Gastroesophageal sphincter (tissue), 3 donors: ENCODE measurements at regions not wholly inside any gene's neighbourhood (a gene's known extent, or its start where the extent isn't known, plus 50 kb on each side); places are given as distances from the start of the nearest gene placed in this dataset.

ENCODE experiments used
- EP300 ChIP-seq: sonication (generic); formaldehyde crosslinking; IDR thresholded peaks from one replicate; pipeline ENCODE4 v1.6.1; 2017; ENCODE audit warnings: antibody characterized with exemption, mild to moderate bottlenecking
- TF ChIP-seq, protein P1 (sequence below), 4 experiments: fragments of 200-600 bp in 2 of 4; fragments of 450-650 bp in 2 of 4; sonication (generic) in 1 of 4; IDR thresholded peaks; one replicate each; pipeline ENCODE4 v1.5.1; 2017 to 2019; ENCODE audit warnings: antibody characterized with exemption in 4 of 4, mild to moderate bottlenecking in 2 of 4, moderate library complexity in 2 of 4

DNA sequence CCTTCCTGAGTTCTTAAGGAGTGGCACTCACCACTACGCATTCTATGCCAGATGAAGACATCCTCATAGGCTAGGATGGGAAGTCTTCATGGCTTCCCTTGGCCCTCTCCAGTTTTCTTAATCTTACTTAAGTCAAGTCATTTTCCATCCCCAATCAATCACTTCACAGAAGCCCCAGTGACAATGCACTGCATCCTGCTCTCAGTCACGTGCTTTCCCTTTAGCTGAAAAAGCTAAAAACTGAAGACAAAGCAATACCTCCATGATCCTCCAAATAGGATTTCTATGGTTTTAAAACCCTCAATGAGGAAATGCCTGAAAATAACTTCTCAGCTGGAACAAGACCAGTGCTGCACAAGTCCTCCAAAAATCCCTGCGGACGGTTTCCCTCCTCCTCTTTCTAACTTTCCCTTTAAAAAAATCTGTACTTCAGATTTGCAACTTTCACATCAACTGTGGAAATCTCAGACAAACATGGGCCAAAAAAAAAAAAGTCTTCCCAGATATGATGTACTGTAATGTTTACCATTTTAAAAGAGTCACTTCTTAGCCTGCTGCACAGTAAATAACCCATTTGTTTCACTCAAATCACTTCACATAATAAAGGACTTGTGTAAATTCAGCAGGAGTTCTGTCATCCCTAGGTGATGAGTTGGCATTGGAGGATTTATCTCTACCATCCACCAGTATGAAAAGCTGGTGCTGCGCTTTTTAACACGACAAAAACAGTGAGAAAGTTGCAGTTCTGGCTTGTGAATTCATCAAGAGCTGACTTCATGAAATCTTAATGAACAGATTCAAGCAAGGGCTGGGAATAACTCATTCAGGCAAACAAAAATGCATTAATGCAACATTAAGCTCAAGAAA is 590.0 kb upstream of the NOX3 start:
- no peak for TF ChIP-seq EP300
- TF ChIP-seq, protein P1, sequence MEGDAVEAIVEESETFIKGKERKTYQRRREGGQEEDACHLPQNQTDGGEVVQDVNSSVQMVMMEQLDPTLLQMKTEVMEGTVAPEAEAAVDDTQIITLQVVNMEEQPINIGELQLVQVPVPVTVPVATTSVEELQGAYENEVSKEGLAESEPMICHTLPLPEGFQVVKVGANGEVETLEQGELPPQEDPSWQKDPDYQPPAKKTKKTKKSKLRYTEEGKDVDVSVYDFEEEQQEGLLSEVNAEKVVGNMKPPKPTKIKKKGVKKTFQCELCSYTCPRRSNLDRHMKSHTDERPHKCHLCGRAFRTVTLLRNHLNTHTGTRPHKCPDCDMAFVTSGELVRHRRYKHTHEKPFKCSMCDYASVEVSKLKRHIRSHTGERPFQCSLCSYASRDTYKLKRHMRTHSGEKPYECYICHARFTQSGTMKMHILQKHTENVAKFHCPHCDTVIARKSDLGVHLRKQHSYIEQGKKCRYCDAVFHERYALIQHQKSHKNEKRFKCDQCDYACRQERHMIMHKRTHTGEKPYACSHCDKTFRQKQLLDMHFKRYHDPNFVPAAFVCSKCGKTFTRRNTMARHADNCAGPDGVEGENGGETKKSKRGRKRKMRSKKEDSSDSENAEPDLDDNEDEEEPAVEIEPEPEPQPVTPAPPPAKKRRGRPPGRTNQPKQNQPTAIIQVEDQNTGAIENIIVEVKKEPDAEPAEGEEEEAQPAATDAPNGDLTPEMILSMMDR (IDR thresholded peaks at IDR 0.05), result no peak
